ENCODE measurements at regions not wholly inside any gene's neighbourhood (a gene's known extent, or its start where the extent isn't known, plus 50 kb on each side); places are given as distances from the start of the nearest gene placed in this dataset.

DNA sequence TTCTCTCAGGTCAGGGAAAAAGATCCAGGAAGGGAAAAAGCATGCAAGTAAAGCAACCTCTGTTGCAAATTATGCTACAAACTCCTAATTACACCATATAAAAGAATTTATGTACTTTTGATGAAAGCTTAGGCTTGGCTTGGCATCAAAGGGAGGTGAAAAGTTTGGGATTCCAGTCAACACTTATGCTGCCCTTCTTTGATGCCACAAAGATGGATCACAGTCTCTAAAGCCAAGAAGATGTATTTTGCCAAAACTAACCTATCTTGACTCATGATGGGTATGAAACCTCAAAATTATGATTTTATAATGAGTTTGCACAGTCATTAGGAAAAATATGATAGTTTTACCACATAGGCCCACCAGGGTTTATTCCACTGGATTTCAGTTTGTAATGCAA, 101.0 kb upstream of the CCDC80 start:
- TF ChIP-seq CTCF (IDR thresholded peaks at IDR 0.05; ENCODE audit: low read depth, low read length, poor library complexity, severe bottlenecking) (no peak), EZH2phosphoT487 (IDR thresholded peaks at IDR 0.05; ENCODE audit: borderline replicate concordance, low read length) (no peak)
